Pulmonary artery endothelial cell (primary cell): ENCODE measurements at regions not wholly inside any gene's neighbourhood (a gene's known extent, or its start where the extent isn't known, plus 50 kb on each side); places are given as distances from the start of the nearest gene placed in this dataset.

Experiments used
- DNase-seq: peaks from one replicate; pipeline ENCODE4 v3.0.0-alpha.2; 2011; ENCODE audit warnings: low read depth, low spot score

GRCh38 chr4:176979416-176979815 lies 186.7 kb upstream of the VEGFC start:
- no peak for DNase-seq

DNA sequence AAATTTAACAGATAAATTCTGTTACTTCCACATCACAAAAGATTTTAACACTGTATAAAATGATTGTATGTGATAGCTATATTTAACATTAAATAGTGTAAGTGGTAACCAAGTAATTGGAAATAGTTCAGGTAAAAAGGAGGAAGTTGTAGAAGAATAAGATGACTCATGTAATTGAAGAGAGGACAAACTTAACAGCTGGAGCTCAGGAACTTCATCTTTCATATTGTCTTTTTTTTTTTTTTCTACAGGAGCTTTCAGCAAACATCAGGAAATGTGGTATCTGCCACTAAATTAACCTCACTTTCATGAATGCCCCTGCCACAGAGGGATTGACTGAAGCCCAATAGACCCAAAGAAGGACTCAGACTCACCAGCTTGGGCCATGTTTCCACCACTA lies 188.4 kb upstream of the VEGFC start:
- no peak for DNase-seq

DNA sequence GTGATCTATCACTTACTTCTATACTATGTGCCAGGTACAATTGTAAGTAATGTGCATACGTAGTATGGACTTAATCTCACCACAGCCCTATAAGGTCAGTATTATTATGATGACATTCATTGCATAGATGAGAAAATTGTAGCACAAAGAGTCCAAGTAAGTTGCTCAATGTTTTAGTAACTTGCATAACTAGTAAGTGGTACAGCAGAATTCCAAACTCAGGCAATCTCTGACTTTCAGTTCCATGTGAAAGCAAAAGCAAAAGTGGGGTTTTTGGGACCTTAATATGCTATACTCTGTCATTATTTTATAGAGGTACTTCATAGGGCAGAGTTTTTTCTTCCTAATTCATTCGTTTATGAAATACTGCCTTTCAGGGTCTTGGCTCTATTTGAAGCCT lies 188.8 kb upstream of the VEGFC start:
- DNase-seq = no peak

GRCh38 chr4:176988226-176988625 lies 195.5 kb upstream of the VEGFC start:
- peak; percentile 81 for DNase-seq

DNA sequence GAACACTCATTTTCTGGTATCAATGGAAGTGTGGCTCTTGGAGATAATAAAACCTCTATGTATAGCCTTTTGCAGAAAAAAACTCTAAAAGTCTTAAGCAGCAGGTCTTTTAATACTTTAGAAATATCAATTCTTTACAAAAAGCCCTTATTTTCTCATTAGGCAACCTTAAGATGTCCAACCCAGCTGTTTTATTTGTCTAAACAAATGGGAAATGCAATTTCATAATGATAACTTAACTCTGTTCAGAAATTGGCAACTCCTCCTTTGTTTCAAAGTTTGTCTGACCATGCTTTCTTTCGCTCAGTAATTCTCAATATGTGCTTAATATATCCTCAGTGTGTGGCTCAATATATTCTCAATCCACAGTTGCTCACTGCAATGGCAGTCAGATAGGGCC lies 196.5 kb upstream of the VEGFC start:
- DNase-seq = no peak

DNA sequence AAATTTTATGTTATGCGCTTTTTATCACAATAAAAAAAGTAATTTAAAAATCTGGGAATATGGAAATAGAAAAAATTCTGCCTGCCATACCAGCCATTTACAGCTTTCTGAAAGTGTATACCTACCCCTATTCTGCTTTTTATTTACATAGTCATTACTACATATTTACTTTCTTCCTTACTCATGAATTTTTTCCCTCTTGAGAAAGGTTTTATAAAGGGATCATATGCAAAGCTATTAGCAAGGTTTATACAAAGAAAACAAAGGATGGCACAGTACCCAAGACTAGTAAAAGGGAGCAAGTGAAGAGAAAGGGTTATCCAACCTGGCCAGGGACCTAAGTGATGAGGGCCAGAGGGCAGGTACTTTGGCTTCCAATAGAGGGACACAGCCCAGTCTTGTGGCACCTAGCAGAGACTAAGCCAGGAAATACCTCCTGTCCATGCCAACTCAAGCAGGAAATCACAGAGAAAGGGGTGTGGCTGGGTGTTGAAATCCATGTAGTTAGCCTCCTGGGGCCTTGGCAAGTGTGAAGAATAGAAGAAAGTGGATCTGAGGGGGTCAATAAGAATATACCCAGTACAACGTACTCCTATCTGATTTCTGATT lies 207.3 kb upstream of the VEGFC start:
- no peak for DNase-seq

DNA sequence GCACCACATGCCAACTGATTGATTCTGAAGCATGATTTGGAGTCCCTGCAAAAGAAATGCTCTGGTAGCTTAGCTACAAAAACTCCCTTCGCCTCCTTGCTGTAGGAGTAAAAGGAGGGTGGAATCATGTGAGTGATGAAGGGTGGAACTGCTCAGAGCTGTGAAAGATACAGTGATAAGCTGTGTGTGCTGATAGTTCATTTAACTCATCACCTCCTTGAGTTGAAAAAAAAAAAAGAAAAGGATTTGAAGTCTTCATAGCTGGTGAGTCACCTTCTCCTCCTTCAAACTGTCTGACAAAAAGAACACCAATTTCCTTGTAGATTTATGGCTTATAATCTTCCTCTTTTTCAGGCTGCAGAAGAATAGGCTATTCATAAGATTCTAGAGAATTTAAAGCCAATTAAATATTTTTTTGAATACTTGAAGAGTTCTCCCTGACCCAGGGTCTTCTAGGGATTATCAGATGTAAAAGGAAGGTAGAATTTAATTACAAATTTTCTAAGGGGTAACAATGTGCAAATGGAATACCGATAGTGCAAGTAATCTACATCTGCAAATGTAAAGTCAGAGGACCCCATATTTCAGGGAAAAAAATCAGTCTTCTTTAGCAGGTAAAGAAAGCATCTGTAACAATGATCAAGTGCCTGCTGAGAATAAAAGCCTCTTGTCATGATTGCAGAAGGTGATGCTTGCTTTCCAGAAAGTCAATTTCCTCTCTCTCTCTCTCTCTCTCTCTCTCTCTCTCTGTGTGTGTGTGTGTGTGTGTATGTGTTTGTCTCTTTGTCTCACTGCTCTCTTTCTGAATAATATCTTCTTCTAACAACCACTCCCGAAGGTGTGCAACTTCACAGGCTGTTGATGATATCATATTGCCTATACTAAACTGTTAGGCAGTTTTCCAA lies 208.8 kb upstream of the VEGFC start:
- DNase-seq = no peak

DNA sequence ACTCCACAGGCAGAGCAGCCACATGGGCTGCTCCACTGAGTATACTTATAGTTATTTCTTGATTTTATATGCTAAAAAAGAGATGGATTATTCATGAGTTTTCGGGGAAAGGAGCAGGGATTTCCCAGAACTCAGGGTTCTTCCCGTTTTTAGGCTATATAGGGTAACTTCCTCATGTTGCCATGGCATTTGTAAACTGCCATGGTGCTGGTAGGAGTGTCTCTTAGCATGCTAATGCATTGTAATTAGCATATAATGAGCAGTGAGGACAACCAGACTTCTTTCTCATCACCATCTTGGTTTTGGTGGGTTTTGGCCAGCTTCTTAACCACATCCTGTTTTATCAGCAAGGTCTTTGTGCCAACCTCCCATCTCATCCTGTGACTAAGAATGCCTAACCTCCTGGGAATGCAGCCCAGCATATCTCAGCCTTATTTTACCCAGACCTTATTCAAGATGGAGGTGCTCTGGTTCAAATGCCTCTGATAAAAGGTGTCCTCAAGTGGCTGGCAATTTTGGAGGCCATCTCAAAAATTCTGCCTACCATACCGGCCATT lies 213.0 kb upstream of the VEGFC start:
- no peak for DNase-seq

DNA sequence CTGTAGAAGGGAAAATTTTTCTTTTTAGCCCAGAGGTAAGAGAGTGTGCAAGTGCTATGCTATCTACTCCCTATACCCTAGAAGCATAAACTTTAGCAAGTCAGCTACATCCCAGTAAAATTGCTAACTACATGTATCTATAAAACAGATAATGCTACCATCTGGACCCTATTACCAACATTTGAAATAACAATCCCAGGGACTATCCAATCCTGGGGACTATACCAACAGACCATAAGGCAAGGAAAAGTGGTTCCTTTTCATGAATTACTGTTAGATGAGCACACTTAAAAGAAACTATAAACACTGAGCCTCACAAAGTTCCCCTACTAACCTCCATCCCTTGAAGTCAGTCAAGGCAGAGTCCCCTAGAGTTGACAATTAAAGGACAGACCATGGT lies 213.6 kb upstream of the VEGFC start:
- DNase-seq = no peak

DNA sequence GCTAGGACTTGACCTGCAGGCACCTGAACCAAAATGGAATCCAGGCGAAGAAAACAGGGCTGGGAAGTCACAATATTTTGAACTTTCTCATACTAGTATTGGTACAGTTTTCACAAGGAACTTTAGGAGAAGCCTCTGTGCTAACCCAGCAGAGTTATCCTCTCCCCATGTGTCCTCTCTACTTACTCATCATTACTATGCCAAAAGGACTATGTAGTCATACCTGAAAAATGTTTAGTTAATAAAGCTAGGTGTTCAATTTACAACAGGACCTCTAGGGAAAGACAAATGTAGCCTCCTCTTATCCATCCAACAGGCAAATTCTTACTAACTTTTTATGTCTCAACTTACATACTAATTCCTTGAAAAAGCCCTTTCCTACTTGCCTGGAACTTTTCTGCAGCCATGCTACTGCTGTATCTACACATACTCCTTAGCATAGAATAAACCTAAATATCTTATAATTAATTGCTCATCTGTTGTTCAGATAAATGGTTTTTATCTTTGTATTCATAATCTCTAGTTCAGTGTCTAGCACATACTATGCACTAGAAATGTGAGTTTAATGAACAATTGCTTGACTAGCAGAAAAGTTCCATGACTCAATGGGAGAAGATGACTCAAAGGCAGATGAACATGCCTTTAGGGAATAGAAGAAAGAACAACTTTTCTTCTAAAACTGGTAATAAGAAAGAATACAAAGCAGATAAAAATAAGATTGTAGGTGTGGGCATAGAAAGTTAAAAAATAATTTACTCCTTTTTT lies 215.5 kb upstream of the VEGFC start:
- DNase-seq = no peak

DNA sequence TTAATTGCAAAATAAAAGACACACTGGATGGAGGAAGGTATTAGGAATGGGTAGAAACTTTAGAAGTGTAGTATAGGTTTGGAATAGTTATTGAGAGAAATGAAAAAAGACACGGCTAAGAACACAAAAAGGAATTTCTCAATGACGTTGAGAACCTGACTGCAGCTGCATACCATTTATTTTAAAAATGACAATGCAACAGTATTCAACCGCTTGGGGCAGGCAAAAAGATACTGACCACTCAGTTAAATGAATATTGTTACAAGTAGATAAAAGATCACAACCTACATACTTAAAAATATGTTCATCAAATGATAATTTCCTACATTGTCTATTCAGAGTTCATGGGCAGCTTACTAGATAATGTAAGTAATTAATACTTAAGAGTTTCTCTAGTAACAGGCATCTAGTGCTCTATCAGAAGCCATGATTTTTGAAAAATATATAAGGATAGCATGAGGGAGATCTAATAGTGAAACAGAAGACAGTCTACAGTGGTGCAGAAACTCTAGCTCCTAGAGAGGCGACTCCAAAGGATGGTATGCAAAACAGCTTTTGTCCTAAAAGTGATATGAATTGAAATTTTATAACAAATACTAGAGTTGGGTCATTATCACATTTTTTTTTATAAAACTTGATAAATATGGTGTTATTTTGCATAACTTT lies 216.2 kb upstream of the VEGFC start:
- no peak for DNase-seq

DNA sequence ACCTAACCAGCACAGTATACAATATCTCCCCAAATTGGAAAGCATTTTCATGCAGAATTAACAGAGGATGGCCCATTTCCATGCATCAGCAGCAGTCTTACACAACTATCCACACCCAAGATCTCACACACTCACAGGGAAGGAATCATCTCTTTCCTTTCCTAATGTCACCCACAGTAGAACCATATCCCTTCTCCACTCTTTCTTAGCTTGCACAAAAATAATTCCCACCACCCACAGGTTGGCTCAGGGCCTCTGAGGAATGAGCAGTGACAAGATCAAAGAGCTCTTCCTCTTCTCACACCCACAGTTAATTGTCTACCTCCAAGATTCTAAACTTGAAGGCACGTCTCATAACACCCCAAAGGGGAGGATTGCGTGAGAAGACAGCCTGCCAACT lies 217.7 kb upstream of the VEGFC start:
- no peak for DNase-seq

- no peak for DNase-seq
Observed at GRCh38 chr4:177012918-177013545, 220.3 kb upstream of the VEGFC start.

- no peak for DNase-seq
Observed at GRCh38 chr4:177016541-177017141, 223.9 kb upstream of the VEGFC start.

DNA sequence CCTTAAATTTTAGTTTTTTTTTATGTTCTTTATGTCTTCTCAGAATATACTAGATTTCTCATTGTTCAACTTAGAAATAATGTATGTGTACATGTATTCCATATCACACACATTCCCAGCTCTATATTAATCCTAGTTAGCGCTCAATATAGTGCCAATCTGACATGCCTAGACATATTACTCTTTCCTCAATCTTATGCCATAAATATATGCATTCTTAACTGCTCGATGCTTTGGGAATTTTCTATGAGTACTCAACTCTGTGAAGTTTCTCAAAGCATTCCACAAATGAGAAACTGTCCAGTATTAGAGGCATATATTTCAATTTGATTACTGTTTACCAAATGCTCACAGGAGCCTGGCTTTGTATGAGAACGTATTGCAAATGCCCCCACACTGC lies 231.2 kb upstream of the VEGFC start:
- DNase-seq = no peak

DNA sequence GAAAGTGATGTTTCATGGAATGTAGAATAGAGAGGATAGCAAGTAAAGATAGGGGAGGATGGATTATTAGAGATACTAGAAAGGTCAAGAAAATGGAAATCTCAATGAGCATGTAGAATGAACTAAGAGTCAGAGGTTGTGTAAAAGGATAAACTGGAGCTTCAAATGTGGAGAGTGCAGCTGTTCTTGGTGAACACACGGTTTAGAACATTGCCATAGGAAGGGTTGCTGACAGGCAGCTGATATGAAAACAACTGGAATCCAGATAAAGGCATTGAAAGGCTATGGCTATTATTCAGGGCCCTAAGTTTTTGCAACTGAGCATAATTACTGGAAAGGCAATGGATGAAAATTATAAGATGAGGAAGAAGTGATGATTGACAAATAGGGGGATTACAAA lies 239.6 kb upstream of the VEGFC start:
- DNase-seq = no peak

GRCh38 chr4:177033135-177033534 lies 240.4 kb upstream of the VEGFC start:
- no peak for DNase-seq

DNA sequence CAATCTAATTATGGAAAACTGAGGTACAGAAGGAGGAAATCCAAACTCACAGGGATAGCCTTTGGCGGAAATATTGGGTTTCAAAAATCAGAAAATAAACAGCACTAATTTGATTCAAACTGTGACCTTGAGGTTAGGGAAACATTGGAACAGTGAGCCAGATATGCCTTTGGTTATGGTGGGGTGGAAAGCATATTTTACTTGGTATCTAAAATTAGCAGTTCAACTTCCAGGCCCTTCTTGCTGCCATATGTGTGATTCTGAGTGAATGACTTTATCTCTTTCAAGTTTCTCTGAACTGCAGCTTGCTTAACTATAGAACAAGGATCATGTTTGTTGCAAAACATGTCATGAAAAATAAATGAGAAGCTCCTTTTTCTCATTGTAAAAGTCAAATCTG lies 240.9 kb upstream of the VEGFC start:
- DNase-seq = no peak

GRCh38 chr4:177041356-177041755 lies 248.6 kb upstream of the VEGFC start:
- DNase-seq = no peak

DNA sequence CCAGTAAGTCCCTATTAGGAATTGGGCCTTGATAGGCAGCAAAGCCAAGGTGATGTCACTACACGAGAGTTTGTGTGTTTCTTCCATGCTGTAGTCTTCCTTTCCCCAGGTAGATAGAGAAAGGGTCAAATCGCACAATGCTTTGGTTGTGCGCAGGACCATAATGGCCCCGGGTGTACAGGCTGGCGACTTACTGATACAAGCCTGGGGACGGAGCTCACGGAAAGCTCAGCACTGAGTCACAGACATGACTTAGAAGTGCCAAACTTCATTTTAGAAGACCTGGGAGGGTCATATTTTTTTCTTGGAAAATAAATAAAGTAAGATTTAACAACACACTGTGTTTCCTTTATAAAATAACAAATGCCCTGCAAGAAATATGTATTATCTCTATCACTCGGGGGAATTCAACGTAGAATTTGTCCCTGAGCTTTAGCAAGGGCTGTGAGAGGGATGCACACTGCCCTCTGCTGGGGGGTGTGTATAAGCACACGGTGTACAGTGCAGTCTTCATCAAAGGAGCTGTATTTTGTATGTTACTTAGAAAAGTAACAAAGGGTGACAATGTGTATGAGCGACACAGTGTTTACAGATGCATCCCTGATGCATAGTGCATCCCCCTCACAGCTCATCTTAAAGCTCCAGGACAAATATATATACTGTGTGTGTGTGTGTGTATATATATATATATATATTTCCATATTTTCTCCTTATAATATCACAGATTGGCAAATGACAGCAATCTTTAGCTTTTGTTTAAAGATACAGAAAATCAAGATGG lies 254.5 kb upstream of the VEGFC start:
- DNase-seq = peak; percentile 27
